HG03432 (cell line): ENCODE measurements at regions not wholly inside any gene's neighbourhood (a gene's known extent, or its start where the extent isn't known, plus 50 kb on each side); places are given as distances from the start of the nearest gene placed in this dataset.

Experiments used
- ATAC-seq: cut with Tn5 transposase; IDR thresholded peaks from one replicate; pipeline ENCODE4 v1.9.1; 2021; ENCODE audit warnings: mild to moderate bottlenecking, moderate library complexity; ENCODE audit not compliant: unreplicated experiment

- no peak for ATAC-seq
Observed at GRCh38 chr4:89665662-89666061, 171.3 kb downstream of the SNCA start.

GRCh38 chr4:89664521-89664920 lies 172.4 kb downstream of the SNCA start:
- ATAC-seq: no peak

GRCh38 chr4:89661173-89661899 lies 175.6 kb downstream of the SNCA start:
- no peak for ATAC-seq

GRCh38 chr4:89660444-89661172 lies 176.4 kb downstream of the SNCA start:
- ATAC-seq: no peak

- peak; percentile 85 for ATAC-seq
Observed at GRCh38 chr4:89658701-89659024, 178.3 kb downstream of the SNCA start.

- peak; percentile 81 for ATAC-seq
Observed at GRCh38 chr4:89657931-89658700, 178.8 kb downstream of the SNCA start.

GRCh38 chr4:89653012-89653411 lies 183.9 kb downstream of the SNCA start:
- ATAC-seq: no peak

- ATAC-seq: no peak
Observed at GRCh38 chr4:89645482-89645881, 191.5 kb downstream of the SNCA start.

- ATAC-seq: no peak
Observed at GRCh38 chr4:89641367-89641687, 195.6 kb downstream of the SNCA start.

GRCh38 chr4:89640620-89641366 lies 196.2 kb downstream of the SNCA start:
- ATAC-seq: peak; percentile 54

GRCh38 chr4:89639395-89639794 lies 197.6 kb downstream of the SNCA start:
- no peak for ATAC-seq

- no peak for ATAC-seq
Observed at GRCh38 chr4:89625599-89626293, 211.2 kb downstream of the SNCA start.

GRCh38 chr4:89619206-89619962 lies 217.6 kb downstream of the SNCA start:
- ATAC-seq: peak; percentile 38

- ATAC-seq: no peak
Observed at GRCh38 chr4:89618151-89618550, 218.8 kb downstream of the SNCA start.

- ATAC-seq: no peak
Observed at GRCh38 chr4:89617317-89617716, 219.6 kb downstream of the SNCA start.

- ATAC-seq: no peak
Observed at GRCh38 chr4:89616382-89616781, 220.6 kb downstream of the SNCA start.

- no peak for ATAC-seq
Observed at GRCh38 chr4:89615051-89615450, 221.9 kb downstream of the SNCA start.

GRCh38 chr4:89614155-89614554 lies 222.8 kb downstream of the SNCA start:
- ATAC-seq: no peak

GRCh38 chr4:89610236-89610635 lies 226.7 kb downstream of the SNCA start:
- no peak for ATAC-seq

GRCh38 chr4:89609756-89610155 lies 227.2 kb downstream of the SNCA start:
- ATAC-seq: no peak
